GM19438 (cell line): ENCODE measurements at regions not wholly inside any gene's neighbourhood (a gene's known extent, or its start where the extent isn't known, plus 50 kb on each side); places are given as distances from the start of the nearest gene placed in this dataset.

Source experiments
- ATAC-seq: cut with Tn5 transposase; IDR thresholded peaks from one replicate; pipeline ENCODE4 v1.9.1; 2021; ENCODE audit warnings: low read depth; ENCODE audit not compliant: unreplicated experiment

GRCh38 chr10:29859521-29860130 lies 199.8 kb downstream of the JCAD start:
- ATAC-seq, result no peak

- no peak for ATAC-seq
Observed at GRCh38 chr10:29858702-29859267, 200.6 kb downstream of the JCAD start.

GRCh38 chr10:29857843-29858701 lies 201.3 kb downstream of the JCAD start:
- no peak for ATAC-seq

- ATAC-seq, result no peak
Observed at GRCh38 chr10:29856295-29856694, 203.1 kb downstream of the JCAD start.

- no peak for ATAC-seq
Observed at GRCh38 chr10:29853913-29854312, 205.5 kb downstream of the JCAD start.

- no peak for ATAC-seq
Observed at GRCh38 chr10:29851241-29851640, 208.1 kb downstream of the JCAD start.

GRCh38 chr10:29850371-29850770 lies 209.0 kb downstream of the JCAD start:
- ATAC-seq, result no peak

GRCh38 chr10:29849886-29850285 lies 209.5 kb downstream of the JCAD start:
- no peak for ATAC-seq

- ATAC-seq, result no peak
Observed at GRCh38 chr10:29849126-29849833, 210.1 kb downstream of the JCAD start.

GRCh38 chr10:29846881-29847280 lies 212.1 kb upstream of the SVIL start:
- ATAC-seq, result no peak

GRCh38 chr10:29845166-29845565 lies 210.4 kb upstream of the SVIL start:
- ATAC-seq, result no peak

- no peak for ATAC-seq
Observed at GRCh38 chr10:29843143-29843542, 208.4 kb upstream of the SVIL start.

GRCh38 chr10:29841724-29842649 lies 207.2 kb upstream of the SVIL start:
- ATAC-seq, result no peak

GRCh38 chr10:29840516-29841276 lies 205.9 kb upstream of the SVIL start:
- no peak for ATAC-seq

- ATAC-seq, result no peak
Observed at GRCh38 chr10:29839826-29840515, 205.2 kb upstream of the SVIL start.

GRCh38 chr10:29838539-29838938 lies 203.8 kb upstream of the SVIL start:
- ATAC-seq, result no peak

- ATAC-seq, result no peak
Observed at GRCh38 chr10:29837586-29837985, 202.8 kb upstream of the SVIL start.

- no peak for ATAC-seq
Observed at GRCh38 chr10:29836396-29836795, 201.6 kb upstream of the SVIL start.

- no peak for ATAC-seq
Observed at GRCh38 chr10:29835055-29835454, 200.3 kb upstream of the SVIL start.
